ENCODE measurements at regions not wholly inside any gene's neighbourhood (a gene's known extent, or its start where the extent isn't known, plus 50 kb on each side); places are given as distances from the start of the nearest gene placed in this dataset.

DNA sequence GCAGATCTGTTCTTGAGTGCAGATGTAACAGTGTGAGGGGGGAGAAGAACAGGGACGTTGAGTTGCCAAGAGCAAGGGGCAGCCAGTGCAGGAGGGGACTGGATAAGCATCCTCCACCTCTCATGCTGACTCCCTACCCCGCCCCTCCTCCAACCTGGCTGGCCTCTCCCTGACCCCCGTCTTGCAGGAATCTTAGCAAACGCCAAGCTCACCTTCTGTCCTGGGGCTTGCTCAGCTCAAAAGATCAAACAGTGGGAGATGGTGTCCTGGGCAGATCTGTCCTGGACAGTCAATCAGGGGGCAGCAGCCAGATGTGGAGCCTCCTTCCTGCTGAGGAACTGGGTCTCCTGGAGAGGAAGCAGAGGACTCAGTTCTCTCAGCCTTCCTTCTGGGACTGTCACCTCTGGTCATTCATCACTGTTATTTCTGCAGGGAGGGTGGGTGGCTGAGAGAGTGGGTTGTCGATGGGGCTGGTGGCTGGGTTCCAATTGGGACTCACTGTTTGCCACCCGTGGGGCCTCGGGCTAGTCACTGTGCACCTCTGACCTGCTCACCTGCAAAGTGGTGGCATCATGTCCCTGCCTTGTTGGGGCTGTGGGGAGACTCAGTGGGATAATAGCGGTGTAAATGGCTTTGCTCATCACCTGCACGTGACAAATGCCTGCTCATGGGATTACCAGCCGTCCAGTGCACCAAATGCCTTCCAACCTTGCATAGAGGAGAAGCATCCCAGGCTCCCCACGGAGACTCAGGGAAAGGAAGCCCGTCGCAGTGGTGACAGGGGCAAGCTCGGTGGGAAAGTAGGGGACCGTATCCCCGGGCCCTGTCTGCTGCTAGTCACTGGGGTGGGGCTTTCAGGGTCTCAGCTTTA lies 154.4 kb downstream of the PTPRU start:
- H3K4me3 ChIP-seq, result no peak overlapping the region
- H3K36me3 ChIP-seq, result no peaks in the 10 kb centered on the region
- H3K27me3 ChIP-seq, result no peaks in the 10 kb centered on the region
- no peak for DNase-seq
- H3K9me3 ChIP-seq, result no peaks in the 10 kb centered on the region
- 48 to 51% (median 49%) methylated on average over 16 of the region's 16 CpGs for WGBS, 3 donors
- TF ChIP-seq EP300 (IDR thresholded peaks at IDR 0.05), result no peak
- H3K4me1 ChIP-seq (ENCODE audit: insufficient read depth), result no peaks in the 10 kb centered on the region
- intact Hi-C loops (cut with DNase I), result no loop called here
- H3K27ac ChIP-seq, result no peak overlapping the region

DNA sequence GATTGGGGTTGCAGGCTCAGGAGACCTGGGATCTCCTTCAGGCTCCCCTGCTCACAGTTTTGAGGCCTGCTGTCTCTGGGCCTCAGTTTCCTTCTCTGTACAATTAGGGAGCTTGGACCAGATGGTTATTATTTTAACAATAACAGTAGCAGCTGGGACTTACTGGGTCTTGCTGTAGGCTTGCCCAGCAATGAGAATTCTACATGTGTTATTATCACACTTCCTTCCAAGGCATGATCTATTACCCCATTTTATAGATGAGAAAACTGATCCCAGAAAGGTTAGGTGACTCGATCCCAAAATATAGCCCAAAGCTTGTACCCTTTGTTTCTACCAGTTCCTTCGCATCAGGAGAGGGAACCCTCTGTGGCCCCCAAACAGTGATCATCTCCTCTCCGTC lies 153.8 kb downstream of the PTPRU start:
- Histone ChIP-seq H3K9me3 (no peaks in the 10 kb centered on the region), H3K27me3 (no peaks in the 10 kb centered on the region), H3K27ac (no peak overlapping the region), H3K36me3 (no peaks in the 10 kb centered on the region), H3K4me3 (no peak overlapping the region), H3K4me1 (ENCODE audit: insufficient read depth) (no peaks in the 10 kb centered on the region)
- WGBS, 3 donors, result 42 to 64% (median 54%) methylated on average over 3 of the region's 3 CpGs
- intact Hi-C loops (cut with DNase I), result no loop called here
- TF ChIP-seq EP300 (IDR thresholded peaks at IDR 0.05), result no peak
- no peak for TF ChIP-seq CTCF (IDR thresholded peaks at IDR 0.05)
- TF ChIP-seq POLR2A (IDR thresholded peaks at IDR 0.05), result no peak
- DNase-seq, result no peak

GRCh38 chr1:29389533-29390041 lies 153.3 kb downstream of the PTPRU start:
- DNase-seq, result no peak
- no peaks in the 10 kb centered on the region for H3K27me3 ChIP-seq
- 60 to 81% (median 63%) methylated on average over 2 of the region's 2 CpGs for WGBS, 3 donors
- H3K36me3 ChIP-seq, result no peaks in the 10 kb centered on the region
- no peaks in the 10 kb centered on the region for H3K4me1 ChIP-seq (ENCODE audit: insufficient read depth)
- no peaks in the 10 kb centered on the region for H3K9me3 ChIP-seq
- H3K27ac ChIP-seq, result no peak overlapping the region
- intact Hi-C loops (cut with DNase I), result no loop called here
- H3K4me3 ChIP-seq, result no peak overlapping the region
- TF ChIP-seq EP300 (IDR thresholded peaks at IDR 0.05), result no peak
- TF ChIP-seq POLR2A (IDR thresholded peaks at IDR 0.05), result no peak
- no peak for TF ChIP-seq CTCF (IDR thresholded peaks at IDR 0.05)

DNA sequence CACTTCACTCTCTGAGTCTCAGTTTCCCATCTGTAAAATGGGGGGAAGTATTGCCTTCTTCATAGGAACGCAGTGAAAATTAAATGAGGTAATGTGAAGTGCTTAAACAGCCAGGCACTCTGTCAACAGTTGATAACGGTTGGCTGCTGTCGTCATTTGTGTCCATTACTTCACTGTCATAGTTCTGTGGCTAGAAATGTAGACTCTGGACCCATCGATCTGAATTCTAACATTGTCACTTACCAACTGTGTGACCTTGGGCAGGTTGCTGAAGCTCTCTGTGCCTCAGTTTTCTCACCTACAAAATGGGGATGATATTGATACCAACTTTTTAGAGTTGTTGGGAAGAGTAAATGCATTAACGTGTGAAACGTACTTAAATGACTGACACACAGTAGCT lies 152.6 kb downstream of the PTPRU start:
- TF ChIP-seq CTCF (IDR thresholded peaks at IDR 0.05), result no peak
- no peak for TF ChIP-seq POLR2A (IDR thresholded peaks at IDR 0.05)
- no peak for TF ChIP-seq EP300 (IDR thresholded peaks at IDR 0.05)
- H3K9me3 ChIP-seq, result no peaks in the 10 kb centered on the region
- DNase-seq, result no peak
- H3K4me1 ChIP-seq (ENCODE audit: insufficient read depth), result no peaks in the 10 kb centered on the region
- no peaks in the 10 kb centered on the region for H3K36me3 ChIP-seq
- no peaks in the 10 kb centered on the region for H3K27me3 ChIP-seq
- intact Hi-C loops (cut with DNase I), result no loop called here
- no peak overlapping the region for H3K4me3 ChIP-seq
- WGBS, 3 donors, result 83 to 88% (median 85%) methylated on average over 6 of the region's 6 CpGs
- no peak overlapping the region for H3K27ac ChIP-seq

DNA sequence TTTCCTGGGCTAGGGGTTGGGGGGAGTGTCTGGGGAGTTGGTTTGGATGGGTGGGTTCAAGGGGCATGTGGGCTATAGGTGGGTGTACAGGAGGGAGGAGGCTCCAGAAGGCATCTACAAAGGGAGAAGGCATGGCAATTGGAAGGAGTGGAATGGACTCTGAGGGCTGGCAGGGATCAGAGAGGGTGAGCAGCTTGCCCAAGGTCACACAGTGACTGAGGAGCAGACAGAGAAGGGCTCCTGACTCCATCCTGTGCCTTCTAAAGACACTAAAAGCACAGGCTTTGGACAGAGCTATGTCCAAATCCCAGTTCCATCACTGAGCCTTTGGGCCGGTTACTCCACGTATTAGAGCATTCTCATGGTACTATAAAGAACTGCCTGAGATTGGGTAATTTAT lies 151.8 kb downstream of the PTPRU start:
- WGBS, 3 donors, result 67 to 78% (median 68%) methylated on average over 2 of the region's 2 CpGs
- Histone ChIP-seq H3K4me1 (ENCODE audit: insufficient read depth) (no peaks in the 10 kb centered on the region), H3K36me3 (no peaks in the 10 kb centered on the region), H3K4me3 (no peak overlapping the region), H3K27ac (no peak overlapping the region), H3K9me3 (no peaks in the 10 kb centered on the region), H3K27me3 (no peaks in the 10 kb centered on the region)
- intact Hi-C loops (cut with DNase I), result no loop called here
- DNase-seq, result no peak
- TF ChIP-seq POLR2A (IDR thresholded peaks at IDR 0.05), result no peak
- TF ChIP-seq CTCF (IDR thresholded peaks at IDR 0.05), result no peak
- TF ChIP-seq EP300 (IDR thresholded peaks at IDR 0.05), result no peak

All from ovary (tissue), 7 donors.